HT-29 (cell line): ENCODE measurements at regions not wholly inside any gene's neighbourhood (a gene's known extent, or its start where the extent isn't known, plus 50 kb on each side); places are given as distances from the start of the nearest gene placed in this dataset.

Source experiments
- DNase-seq: peaks from one replicate; pipeline ENCODE4 v3.0.0-alpha.2; 2015; ENCODE audit warnings: low spot score

DNA sequence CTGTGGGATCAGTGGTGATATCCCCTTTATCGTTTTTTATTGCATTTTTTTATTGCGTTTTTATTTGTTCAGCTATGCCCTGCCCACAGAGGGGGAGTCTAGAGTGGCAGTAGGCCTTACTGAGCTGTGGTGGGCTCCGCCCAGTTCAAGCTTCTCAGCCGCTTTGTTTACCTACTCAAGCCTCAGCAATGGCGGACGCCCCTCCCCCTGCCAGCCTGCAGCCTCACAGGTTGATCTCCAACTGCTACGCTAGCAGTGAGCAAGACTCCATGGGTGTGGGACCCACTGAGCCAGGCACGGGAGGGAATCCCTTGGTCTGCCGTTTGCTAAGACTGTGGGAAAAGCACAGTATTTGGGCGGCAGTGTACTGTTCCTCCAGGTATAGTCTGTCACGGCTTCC is 500.6 kb upstream of the MCTP2 start:
- DNase-seq = peak; percentile 9

DNA sequence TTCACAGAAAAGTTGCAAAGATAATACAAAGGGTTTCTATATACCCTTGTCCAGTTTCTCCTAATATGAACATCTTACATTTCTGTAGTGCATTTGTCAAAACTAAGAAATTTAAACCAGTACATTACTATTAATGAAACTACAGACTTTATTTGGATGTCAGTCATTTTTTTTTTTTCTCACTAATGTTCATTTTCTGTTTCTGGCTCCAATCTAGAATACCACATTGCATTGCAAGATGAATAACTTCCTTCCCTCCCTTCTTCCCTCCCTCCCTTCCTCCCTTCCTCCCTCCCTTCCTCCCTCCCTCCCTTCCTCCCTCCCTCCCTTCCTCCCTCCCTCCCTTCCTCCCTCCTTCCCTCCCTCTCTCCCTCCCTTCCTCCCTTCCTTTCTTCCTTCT is 509.2 kb upstream of the MCTP2 start:
- DNase-seq = no peak

DNA sequence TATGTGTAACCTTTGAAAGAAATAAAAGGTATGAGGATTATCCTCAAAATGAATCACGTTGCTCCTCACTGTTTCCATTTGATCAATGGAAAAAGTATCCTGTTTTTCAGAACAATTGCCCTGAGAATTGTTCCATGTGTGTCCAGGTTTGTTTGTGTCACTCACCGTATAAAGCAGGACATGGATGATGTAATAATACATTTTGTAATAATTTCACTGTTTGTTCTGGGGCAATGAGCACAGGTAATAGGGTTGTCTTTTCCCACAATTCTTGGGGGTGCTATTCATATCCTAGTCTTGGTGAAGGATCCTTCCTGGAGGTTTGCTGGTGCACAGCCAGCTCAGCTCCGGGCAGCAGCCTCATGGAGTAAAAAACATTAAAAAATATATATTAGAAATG is 510.8 kb upstream of the MCTP2 start:
- DNase-seq = no peak

DNA sequence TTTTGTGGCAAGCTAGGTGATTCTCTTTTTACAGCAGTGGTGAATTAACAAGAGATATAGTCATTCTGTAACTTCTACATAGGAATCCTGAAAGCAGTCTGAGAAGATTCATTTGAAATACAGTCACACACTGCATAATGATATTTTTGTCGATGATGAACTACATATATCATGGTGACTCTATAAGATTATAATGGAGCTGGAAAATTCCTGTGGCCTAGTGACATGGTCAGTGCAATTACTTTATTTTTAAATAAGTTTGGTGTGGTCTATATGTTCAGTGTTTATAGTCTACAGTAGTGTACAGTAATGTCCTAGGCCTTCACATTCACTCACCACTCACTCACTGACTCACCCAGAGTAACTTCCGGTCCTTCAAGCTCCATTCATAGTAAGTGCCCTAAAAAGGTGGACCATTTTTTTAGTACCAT is 511.4 kb upstream of the MCTP2 start:
- DNase-seq = no peak

DNA sequence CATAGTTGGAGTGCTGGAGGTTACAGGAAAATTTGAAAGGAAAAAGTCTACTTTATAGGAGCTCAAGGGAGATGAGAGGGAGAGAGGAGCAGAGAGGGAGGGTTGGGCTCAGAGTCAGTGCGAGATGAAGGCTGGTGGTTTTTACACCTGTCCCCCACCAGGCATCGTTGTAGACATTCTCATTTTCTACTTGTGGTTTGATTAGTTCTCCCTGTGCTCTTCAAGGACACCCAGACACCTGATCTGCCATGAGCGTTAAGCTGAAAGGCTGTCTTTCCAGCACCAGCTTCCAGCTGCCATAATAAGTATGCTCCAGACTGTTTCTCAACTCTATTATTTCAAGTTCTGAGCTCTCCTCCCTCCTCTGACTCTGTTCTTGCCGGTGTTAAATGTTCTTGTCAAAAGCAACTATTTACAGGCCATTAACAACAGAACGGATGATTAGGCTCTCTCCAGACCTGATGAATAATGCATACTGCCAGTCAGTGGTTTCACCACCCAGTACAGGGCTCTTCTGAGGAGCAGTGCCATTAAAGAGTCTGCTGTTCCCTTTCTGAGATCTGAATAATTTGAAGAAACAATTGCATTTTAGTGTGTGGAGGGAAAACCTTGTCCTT is 514.6 kb upstream of the MCTP2 start:
- no peak for DNase-seq

DNA sequence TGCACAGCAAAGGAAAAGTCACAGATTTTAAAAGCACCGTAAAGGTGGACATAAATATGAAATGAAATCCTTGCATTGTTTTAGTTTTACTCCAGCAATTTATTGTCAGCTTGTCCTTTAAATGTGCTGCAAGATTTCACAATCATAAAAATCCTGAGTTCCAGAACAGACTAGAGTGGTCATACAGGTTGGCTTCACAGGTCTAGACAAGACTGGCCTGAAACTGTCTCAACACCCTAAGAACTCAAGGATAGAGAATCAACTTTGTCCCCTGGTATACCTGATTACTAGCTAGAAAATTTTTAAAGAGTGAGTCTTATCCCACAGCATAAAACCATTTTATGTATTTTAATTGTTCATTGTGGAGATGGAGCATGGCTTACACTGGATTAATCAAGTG is 521.7 kb upstream of the MCTP2 start:
- no peak for DNase-seq

DNA sequence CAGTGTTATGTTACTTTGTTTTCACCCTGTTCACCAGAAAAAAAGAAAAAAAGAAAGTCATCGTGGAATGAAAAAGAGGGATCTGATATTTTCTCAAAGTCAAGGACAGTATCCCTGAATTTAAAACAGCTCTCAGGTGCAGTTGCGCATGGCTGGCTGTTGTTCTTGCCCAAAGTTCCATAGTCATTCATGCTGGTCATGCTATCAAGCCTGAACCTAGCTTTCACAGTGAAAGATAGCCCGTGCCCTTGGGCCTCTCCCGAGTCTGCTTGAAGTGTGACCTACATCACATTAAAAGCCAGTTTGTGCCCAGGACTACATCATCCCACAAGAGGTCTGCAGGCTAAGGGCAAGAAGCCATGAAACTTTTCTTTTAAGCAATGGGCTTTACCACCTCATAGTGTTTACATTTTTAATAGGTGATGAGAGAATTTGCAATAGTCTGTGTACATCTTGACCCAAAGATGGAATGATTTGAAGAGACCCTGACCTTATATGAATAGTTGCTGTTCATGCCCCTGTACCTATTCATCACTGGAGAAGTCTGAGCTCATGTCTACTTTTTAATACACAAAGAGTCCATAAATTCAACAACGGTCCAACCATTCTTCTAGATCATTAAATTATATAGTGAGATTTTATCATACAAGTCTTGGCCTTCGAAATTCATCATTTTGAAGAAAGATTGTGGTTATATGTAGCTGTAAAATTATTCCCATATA is 522.5 kb upstream of the MCTP2 start:
- no peak for DNase-seq

DNA sequence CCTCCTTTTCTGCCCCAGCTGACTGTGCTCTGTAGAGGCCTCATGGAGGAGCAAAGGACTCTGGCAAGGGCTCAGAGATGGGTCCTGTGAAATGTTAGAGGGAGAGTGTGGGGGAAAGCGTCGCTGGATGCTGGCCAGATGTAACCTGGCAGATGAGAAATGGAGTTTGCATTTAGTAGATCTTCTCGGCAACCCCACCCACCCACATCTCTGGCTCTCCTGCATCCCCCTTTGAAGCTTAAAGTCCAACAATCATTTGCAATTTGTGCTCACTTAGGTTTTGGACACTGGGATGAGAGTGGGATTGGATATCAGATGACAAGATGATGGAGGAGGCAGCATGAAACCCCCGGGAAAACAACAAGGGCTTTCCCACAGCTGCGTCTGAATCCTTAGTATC is 523.6 kb upstream of the MCTP2 start:
- no peak for DNase-seq

DNA sequence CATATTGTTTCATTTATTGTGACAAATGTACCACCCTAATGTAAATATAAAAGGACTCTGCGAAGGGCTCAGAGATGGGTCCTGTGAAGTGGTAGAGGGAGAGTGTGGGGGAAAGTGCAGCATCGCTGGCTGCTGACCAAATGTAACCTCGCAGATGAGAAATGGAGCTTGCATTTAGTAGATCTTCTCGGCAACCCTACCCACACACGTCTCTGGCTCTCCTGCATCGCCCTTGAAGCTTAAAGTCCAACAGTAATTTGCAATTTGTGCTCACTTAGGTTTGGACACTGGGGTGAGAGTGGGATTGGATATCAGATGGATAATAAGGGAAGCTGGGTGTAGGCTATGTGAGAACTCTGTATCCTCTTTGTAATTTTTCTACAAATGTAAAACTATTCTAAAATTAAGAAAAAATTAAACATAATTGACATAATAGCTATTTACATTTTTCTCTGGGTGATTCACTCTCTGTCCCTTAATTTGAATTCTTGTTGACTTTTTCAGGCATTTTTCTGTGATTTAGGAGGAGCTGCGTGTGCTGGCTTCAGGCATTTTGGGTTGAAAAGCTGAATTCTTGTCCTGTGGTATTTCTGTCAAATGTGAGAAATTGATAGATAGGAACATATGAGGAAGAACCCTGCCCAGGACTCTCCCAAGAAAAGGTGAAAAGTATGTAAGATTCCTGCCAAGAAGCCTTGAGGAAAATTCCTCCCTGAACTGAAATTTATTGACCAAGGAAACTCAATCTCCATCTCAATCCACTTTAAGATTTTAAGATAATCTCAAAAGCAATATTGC is 524.7 kb upstream of the MCTP2 start:
- DNase-seq = no peak

DNA sequence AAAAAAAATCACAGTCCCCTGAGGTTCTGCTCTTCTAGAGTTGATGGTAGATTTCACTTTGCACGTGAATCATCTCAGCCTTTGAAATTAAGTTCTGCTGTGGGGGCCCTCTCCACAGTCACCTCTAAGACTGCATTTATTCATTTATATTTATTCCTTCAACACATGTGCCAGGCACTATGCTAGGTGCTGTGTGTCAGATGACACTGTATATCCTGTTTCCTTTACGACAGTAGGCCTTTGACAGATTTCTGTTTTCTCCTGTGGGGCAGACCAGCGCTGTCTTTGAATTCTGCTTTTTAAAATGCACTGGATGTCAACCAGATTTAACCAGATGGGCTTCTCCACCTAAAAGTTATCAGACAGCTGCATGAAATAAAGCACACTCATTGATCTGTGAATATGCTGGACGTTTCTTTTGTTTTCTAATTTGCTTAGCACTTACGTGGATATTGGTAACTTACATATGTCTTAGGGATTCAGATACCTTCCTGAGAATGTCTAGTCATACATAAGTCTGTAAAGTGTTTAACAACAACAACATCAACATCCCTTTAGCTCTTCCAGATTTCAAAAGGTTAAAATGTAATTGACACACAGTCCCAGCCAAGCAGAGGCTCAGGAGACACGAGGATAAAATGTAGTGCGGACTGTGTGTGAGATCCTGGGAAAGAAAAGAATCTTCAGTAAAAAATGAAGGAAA is 525.5 kb upstream of the MCTP2 start:
- no peak for DNase-seq

DNA sequence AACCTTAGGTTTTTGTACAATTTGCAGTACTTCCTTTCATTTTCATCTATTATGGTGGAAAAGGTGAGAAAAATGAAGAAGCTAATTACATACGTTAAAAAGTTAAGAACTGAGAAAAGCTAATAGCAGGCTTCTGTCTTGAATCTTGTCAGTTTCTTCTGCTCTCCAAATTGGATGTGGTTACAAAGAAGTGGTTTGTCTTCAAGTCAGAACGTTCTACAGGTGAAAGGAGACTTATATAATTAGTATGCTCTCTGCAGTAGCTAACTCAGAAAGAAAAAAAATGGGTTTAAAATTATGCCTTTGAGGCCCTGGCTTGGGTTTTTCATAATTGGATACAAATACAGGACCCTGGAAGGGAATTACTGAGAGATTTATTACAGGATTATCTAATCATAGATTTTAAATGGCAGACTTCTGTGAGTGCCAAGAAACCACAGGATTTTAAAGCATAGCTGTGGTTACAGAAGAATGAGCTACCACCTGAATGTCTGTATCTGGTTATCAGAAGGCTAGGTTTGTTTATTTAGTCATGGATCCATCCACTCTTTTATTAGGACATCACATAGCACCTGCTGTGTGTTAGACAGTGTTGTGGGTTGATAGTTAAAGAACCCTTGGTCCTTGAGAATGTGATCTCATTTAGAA is 528.1 kb upstream of the MCTP2 start:
- DNase-seq = peak; percentile 10

DNA sequence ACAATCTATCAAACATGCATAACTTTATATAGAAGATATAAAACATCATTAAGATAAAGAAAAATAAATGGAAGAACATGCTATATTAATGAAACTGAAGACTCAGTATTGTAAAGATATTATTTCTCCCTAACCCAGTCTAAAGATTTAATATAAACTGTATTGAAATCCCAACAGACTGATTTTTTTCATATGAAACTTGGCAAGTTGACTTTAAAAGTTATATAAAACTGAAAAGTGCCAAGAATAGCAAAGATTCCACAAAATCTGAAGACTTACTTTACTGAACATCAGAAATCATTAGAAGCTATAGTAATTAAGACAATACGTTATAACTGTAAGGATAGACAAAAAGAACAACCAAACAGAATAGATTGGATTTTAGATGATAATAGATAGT is 531.3 kb upstream of the MCTP2 start:
- DNase-seq = no peak

DNA sequence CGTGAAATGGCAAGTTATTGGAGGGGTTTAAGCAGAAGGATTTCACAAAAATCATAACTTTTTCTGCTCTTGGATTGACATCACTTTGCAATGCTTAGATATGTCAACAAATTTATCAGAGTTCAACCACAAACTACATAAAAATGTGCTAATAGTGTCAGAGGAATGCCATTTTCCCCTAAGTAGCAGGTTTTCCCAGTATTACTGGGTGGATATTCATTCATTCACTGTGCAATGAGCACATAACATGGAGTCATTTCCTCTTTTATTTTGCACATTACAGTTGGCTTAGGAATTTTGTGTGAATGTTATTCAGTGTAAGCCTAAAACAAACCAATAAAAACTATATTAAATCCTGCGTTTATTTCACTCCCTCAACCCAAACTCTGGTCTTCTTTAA is 537.3 kb upstream of the MCTP2 start:
- DNase-seq = no peak

DNA sequence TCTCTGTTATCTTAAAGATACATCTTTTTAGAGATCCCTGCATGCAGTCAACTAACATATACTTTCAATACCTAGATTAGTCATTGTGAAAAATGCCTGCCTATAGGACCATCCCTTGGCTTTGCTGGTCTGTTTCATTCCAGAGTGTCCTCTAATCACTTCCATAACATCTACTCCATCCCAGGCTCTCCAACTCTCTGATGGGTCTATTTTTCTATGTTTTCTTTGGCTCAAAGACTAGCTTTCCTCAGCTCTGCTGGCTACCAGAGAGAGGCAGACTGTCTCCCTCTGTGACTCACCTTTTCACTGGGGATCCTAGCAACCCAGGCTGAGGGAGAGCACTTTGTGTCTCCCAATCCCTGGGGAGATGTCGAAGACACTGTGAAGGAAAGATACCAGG is 547.7 kb upstream of the MCTP2 start:
- no peak for DNase-seq

DNA sequence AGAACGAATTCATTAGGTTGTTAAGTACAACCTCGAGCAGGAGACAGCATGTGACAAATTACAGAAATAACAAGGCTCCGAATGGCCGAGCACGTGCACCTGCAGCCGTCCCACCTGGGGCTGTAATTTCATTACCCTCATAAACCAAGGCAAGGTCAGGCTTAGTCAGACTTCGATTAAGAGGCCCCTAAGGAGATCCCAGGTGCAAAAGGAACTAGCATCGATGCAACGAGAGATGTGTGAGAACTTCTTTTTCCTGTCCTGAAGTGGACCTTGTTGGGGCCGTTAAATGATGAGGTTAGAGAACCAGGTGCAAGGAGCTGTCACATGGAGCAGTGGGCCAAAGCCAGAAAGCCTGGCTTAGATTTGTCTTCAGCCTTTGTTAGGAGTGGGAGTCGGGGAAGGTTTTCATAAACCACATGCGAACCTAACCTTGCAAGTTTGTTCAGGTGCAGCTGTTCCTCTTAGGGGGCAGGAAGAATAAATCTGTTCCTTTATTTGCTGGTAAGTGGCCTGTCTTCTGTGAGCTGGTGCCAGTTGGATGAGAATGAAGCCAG is 559.9 kb upstream of the MCTP2 start:
- no peak for DNase-seq

DNA sequence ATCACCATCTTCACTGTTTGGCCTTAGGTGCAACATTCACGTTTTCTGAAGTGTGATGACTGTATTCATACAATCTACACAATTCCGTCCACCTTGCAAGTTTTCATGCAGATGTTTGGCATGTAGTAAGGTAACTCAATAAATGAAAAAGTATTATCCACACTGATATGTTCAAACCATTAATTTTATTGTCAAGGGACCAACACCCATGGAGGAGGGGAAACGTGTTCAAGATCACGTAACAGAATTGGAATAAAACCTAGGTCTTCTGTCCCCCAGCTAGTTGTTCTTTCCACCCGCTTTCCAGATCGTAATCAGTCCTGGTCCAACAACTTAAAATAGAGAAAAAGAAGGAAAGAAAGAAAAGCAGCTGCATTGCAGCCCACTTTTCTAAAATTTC is 560.4 kb upstream of the MCTP2 start:
- no peak for DNase-seq

DNA sequence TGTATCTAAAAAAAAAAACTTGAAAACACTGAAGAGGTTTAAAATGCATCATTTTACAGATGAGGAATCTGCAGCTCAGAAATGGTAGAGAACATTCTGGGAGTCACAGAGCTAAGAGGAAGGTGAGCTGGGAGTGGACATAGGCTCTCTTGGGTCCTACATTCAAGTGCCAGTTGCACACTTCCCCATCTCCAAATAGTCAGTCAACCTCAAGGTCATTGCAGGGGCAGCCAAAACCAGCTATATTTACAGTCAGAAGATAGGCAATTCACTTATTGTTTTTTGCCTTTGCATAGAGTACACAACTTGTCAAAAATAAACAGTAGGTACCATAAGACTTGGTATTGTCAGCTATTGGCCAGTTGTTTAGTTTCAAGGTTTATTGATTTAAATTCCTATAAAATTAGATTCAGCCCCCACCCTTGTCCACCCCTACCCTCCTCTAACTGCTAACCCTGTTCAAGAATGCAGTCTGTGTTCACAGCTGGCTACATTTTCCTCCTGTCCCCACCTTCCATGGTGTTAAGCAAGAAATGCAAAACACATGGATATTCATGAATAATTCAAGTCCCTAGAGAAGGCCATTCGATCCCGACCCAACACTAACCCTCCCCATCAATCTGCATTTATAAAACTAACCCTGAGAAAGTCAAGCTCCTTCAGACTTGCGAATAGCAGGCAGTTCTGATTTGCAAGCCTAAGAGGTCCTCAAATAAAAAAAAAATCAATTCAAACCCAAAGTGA is 567.0 kb upstream of the MCTP2 start:
- no peak for DNase-seq

DNA sequence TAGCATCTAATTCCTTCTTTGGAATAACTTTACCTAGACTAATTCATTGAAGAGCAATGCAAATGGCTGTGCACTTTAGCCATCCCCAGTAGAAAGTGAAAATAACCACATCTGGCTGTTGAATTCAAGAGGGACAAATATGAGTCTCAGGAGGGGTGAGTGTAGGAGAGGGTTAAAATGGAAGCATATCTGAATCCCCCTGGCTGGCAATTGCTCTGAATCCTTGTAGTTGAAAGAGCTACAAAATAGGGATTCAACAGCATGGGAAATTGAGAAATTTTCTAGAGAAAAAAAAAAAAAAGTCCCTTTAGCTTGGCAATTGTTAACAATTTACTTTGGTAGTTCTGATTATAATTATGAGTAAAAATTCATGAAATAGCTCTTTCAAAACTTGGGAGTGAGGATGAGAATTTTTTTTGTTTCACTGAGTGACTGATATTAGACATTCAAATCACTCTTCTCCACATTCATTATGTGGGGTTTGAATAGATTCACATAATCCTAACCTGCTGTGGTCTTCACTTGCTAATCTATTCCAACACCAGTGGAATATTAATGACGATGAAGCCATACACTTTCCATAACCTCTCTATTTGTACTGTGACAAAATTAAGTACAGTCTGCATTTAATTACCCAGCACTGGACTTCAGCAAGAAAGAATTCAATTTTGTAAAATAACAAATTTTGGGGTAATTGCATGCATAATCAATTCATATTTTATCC is 569.0 kb upstream of the MCTP2 start:
- no peak for DNase-seq

DNA sequence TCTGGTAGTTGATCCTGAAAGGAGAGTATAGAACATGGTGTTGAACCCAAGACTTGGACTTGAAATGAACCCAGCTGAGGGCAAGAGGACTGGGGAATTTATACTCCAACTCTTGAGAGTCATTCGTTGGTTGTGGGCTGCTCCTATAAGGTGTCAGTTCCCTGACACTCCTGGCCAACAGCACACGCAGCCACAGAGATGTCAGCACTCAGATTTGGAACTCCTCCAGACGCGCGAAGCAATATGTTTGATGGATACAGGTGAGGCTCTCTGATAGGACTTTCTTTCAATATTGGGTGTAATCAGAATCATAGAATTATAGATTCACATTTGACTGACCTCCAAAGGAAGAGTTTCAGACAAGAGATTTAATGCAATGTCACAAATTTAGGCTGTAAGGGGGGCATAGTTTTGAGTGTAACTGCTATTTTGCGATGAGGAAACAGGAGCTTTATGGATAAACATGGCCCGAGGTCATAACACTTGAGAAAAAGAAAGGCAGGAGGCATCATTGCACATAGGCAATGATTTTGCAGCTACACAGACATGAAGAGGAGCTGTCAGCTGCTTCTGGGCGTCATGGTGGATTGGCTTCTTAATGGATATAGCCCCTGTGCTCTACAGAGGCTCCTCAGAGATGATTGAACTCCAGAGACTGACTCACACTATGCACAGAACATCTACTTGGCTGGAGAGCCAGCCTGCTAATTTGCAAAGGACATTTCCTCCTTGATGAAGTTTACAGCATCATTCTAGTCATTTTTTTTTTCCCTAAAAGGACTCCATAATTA is 569.2 kb upstream of the RGMA start:
- DNase-seq = no peak
